ENCODE measurements at regions not wholly inside any gene's neighbourhood (a gene's known extent, or its start where the extent isn't known, plus 50 kb on each side); places are given as distances from the start of the nearest gene placed in this dataset.

GRCh38 chr13:65964672-65965071 lies 1265.5 kb downstream of the PCDH9 start:
- no peaks in the 10 kb centered on the region for H3K4me1 ChIP-seq (ENCODE audit: insufficient read depth, low read length)
- Mint-ChIP-seq H3K27ac (no peak overlapping the region), H3K27me3 (ENCODE audit: low read depth) (no peaks in the 10 kb centered on the region), H3K36me3 (ENCODE audit: insufficient read depth in 1 of 3, low read depth in 3 of 3) (peaks cover 0 to 1% (median 0%) of the 10 kb centered on the region in 3 experiments; a peak in 2 of 7 replicates), H3K4me3 (no peak overlapping the region), H3K9me3 (peaks cover 0 to 4% of the 10 kb centered on the region in 2 experiments; a peak in 4 of 5 replicates), H3K4me1 (no peaks in the 10 kb centered on the region)
- no peaks in the 10 kb centered on the region for H3K23me2 ChIP-seq (ENCODE audit: insufficient read length, low read depth, low read length, poor library complexity, severe bottlenecking)
- no peak overlapping the region for H2BK5ac ChIP-seq (ENCODE audit: insufficient read length, low read length)
- H2BK12ac ChIP-seq (ENCODE audit: insufficient read length, low read depth, low read length): no peak overlapping the region
- no peaks in the 10 kb centered on the region for H3K79me2 ChIP-seq (ENCODE audit: insufficient read depth, low read length)
- H2BK15ac ChIP-seq (ENCODE audit: low read depth, low read length): no peak overlapping the region
- H3K9me3 ChIP-seq (ENCODE audit: control insufficient read depth, low read depth, low read length): no peaks in the 10 kb centered on the region
- no peak overlapping the region for H3K23ac ChIP-seq (ENCODE audit: insufficient read length, low read depth, low read length)
- no CpG with 5 or more reads among the region's 1 CpG for WGBS (ENCODE audit: extremely low coverage, insufficient read length, low lambda C conversion rate)
- no peak overlapping the region for H2BK120ac ChIP-seq (ENCODE audit: low read depth, low read length, poor library complexity, severe bottlenecking)
- H3K4ac ChIP-seq (ENCODE audit: low read depth, low read length): no peak overlapping the region
- H3K27ac ChIP-seq (ENCODE audit: insufficient read length, low read depth, low read length): no peak overlapping the region
- H3K79me1 ChIP-seq (ENCODE audit: insufficient read depth, low read depth, low read length, poor library complexity, severe bottlenecking): no peaks in the 10 kb centered on the region
- no peak overlapping the region for H3K18ac ChIP-seq (ENCODE audit: insufficient read length, low read depth, low read length)
- no peak overlapping the region for H4K5ac ChIP-seq (ENCODE audit: insufficient read length, low read depth, low read length)
- no peak overlapping the region for H3K56ac ChIP-seq (ENCODE audit: insufficient read length, low read depth, low read length)
- H3K14ac ChIP-seq (ENCODE audit: insufficient read depth, low read length): no peak overlapping the region
- no peak overlapping the region for H2BK20ac ChIP-seq (ENCODE audit: low read depth, low read length, poor library complexity, severe bottlenecking)
- no peak for TF ChIP-seq CTCF (conservative IDR thresholded peaks at IDR 0.05)
- H3K4me2 ChIP-seq (ENCODE audit: insufficient read depth, insufficient read length, low read length): no peak overlapping the region
- no peak overlapping the region for H4K8ac ChIP-seq (replicated peaks; ENCODE audit: insufficient read length, low read depth, low read length)
- no peak overlapping the region for H2AK5ac ChIP-seq (ENCODE audit: insufficient read length, low read length)
- H4K91ac ChIP-seq (ENCODE audit: insufficient read length, low read depth, low read length): no peak overlapping the region
- no peak for DNase-seq
- H3K9ac ChIP-seq (ENCODE audit: extremely low read depth, insufficient read length, low read length): no peak overlapping the region
- no peaks in the 10 kb centered on the region for H4K20me1 ChIP-seq (ENCODE audit: control insufficient read depth, insufficient read depth, insufficient read length)
- H3T11ph ChIP-seq (ENCODE audit: low read length): no peak overlapping the region
- H2AFZ ChIP-seq (ENCODE audit: low read length): no peak overlapping the region
- H3K27me3 ChIP-seq (ENCODE audit: insufficient read depth, low read length): no peaks in the 10 kb centered on the region
